Epithelial cell of esophagus (primary cell): ENCODE measurements at regions not wholly inside any gene's neighbourhood (a gene's known extent, or its start where the extent isn't known, plus 50 kb on each side); places are given as distances from the start of the nearest gene placed in this dataset.

Source experiments
- DNase-seq: peaks from one replicate; pipeline ENCODE4 v3.0.0; 2010; ENCODE audit warnings: low read depth
- H3K4me3 ChIP-seq: 2 replicates; pipeline ENCODE4 v1.5.1; 2011; ENCODE audit warnings: mild to moderate bottlenecking, low read length, control low read depth
- CTCF ChIP-seq: IDR thresholded peaks from 2 replicates; pipeline ENCODE4 v1.5.1; 2011; ENCODE audit warnings: low read depth, mild to moderate bottlenecking, low read length, control low read depth, inconsistent platforms; ENCODE audit not compliant: insufficient read depth; ENCODE audit errors: missing control alignments

GRCh38 chr9:14479163-14479560, 165.2 kb upstream of the NFIB start:
- H3K4me3 ChIP-seq, result no peak overlapping the region
- no peak for TF ChIP-seq CTCF
- no peak for DNase-seq

GRCh38 chr9:14478175-14479162, 164.5 kb upstream of the NFIB start:
- no peak for DNase-seq
- H3K4me3 ChIP-seq, result no peak overlapping the region
- no peak for TF ChIP-seq CTCF

GRCh38 chr9:14471041-14471440, 157.1 kb upstream of the NFIB start:
- H3K4me3 ChIP-seq, result no peak overlapping the region
- TF ChIP-seq CTCF, result no peak
- no peak for DNase-seq

GRCh38 chr9:14467675-14468374, 153.9 kb upstream of the NFIB start:
- DNase-seq, result peak; percentile 22
- no peak overlapping the region for H3K4me3 ChIP-seq
- no peak for TF ChIP-seq CTCF

GRCh38 chr9:14466828-14467227, 152.9 kb upstream of the NFIB start:
- TF ChIP-seq CTCF, result no peak
- H3K4me3 ChIP-seq, result no peak overlapping the region
- DNase-seq, result no peak

GRCh38 chr9:14466429-14466818, 152.5 kb upstream of the NFIB start:
- no peak overlapping the region for H3K4me3 ChIP-seq
- no peak for TF ChIP-seq CTCF
- no peak for DNase-seq
